Activated T-helper 2 cell treated with anti-CD3 and anti-CD28 coated beads, Interferon-gamma antibody, Interleukin-2, Interleukin-4, amounts not matched to agents 10 μg/mL and 5 μg/mL and 100 μg/mL, durations not matched to agents 14 hours and 24 hours and 36 hours (primary cell): ENCODE measurements at regions not wholly inside any gene's neighbourhood (a gene's known extent, or its start where the extent isn't known, plus 50 kb on each side); places are given as distances from the start of the nearest gene placed in this dataset.
"Not testable (repeated sequence)": the region's sequence is repeated elsewhere in the genome, so short reads cannot be mapped to it uniquely, and the experiment has no call there.

Experiments
- DNase-seq: peaks from one replicate; pipeline ENCODE4 v3.0.0; 2021; ENCODE audit warnings: low spot score
- H3K27ac Mint-ChIP-seq: one replicate; pipeline ENCODE4 v1.8.0; 2021; ENCODE audit warnings: mixed read lengths
- H3K27me3 Mint-ChIP-seq: one replicate; pipeline ENCODE4 v1.8.0; 2021; ENCODE audit warnings: low read depth, mixed read lengths
- H3K36me3 Mint-ChIP-seq: one replicate; pipeline ENCODE4 v1.8.0; 2021; ENCODE audit warnings: low read depth, mixed read lengths
- H3K4me1 Mint-ChIP-seq: one replicate; pipeline ENCODE4 v1.8.0; 2021; ENCODE audit warnings: low read depth, mixed read lengths
- H3K4me3 Mint-ChIP-seq: one replicate; pipeline ENCODE4 v1.8.0; 2021; ENCODE audit warnings: low read depth, mild to moderate bottlenecking, moderate library complexity, mixed read lengths
- H3K9me3 Mint-ChIP-seq: one replicate; pipeline ENCODE4 v1.8.0; 2021; ENCODE audit warnings: mixed read lengths
- intact Hi-C: fragments of 100-400 bp; cut with micrococcal nuclease; formaldehyde crosslinking; loops from one replicate; pipeline ENCODE4 v1.15.1; 2023

- no peaks in the 10 kb centered on the region for H3K36me3 Mint-ChIP-seq
- intact Hi-C loops, result no loop called here
- no peaks in the 10 kb centered on the region for H3K4me1 Mint-ChIP-seq
- H3K9me3 Mint-ChIP-seq, result no peaks in the 10 kb centered on the region
- no peaks in the 10 kb centered on the region for H3K27me3 Mint-ChIP-seq
- no peak overlapping the region for H3K27ac Mint-ChIP-seq
- H3K4me3 Mint-ChIP-seq, result no peak overlapping the region
- no peak for DNase-seq
Measured at GRCh38 chr3:147297761-147298350, 108.5 kb downstream of the ZIC4 start.

GRCh38 chr3:147287370-147287769 is 119.0 kb downstream of the ZIC4 start:
- H3K27me3 Mint-ChIP-seq, H3K4me3 Mint-ChIP-seq, H3K4me1 Mint-ChIP-seq, DNase-seq, H3K27ac Mint-ChIP-seq, intact Hi-C loops, H3K36me3 Mint-ChIP-seq, H3K9me3 Mint-ChIP-seq: not testable (repeated sequence)

- DNase-seq, result no peak
- H3K27ac Mint-ChIP-seq, result no peak overlapping the region
- no peaks in the 10 kb centered on the region for H3K36me3 Mint-ChIP-seq
- H3K4me1 Mint-ChIP-seq, result no peaks in the 10 kb centered on the region
- intact Hi-C loops, result no loop called here
- no peak overlapping the region for H3K4me3 Mint-ChIP-seq
- H3K27me3 Mint-ChIP-seq, result no peaks in the 10 kb centered on the region
- peaks cover 28% of the 10 kb centered on the region for H3K9me3 Mint-ChIP-seq
Measured at GRCh38 chr3:147269907-147270306, 136.4 kb downstream of the ZIC4 start.

GRCh38 chr3:147267434-147267833 is 138.9 kb downstream of the ZIC4 start:
- DNase-seq, result no peak
- no peaks in the 10 kb centered on the region for H3K27me3 Mint-ChIP-seq
- intact Hi-C loops, result no loop called here
- no peaks in the 10 kb centered on the region for H3K36me3 Mint-ChIP-seq
- no peaks in the 10 kb centered on the region for H3K4me1 Mint-ChIP-seq
- no peak overlapping the region for H3K27ac Mint-ChIP-seq
- no peak overlapping the region for H3K4me3 Mint-ChIP-seq
- peaks cover 16% of the 10 kb centered on the region for H3K9me3 Mint-ChIP-seq

GRCh38 chr3:147257944-147258343 is 148.4 kb downstream of the ZIC4 start:
- Mint-ChIP-seq H3K4me3 (no peak overlapping the region), H3K27me3 (no peaks in the 10 kb centered on the region), H3K9me3 (no peaks in the 10 kb centered on the region), H3K27ac (no peak overlapping the region), H3K36me3 (no peaks in the 10 kb centered on the region), H3K4me1 (no peaks in the 10 kb centered on the region)
- no peak for DNase-seq
- intact Hi-C loops, result no loop called here

- H3K27me3 Mint-ChIP-seq, result no peaks in the 10 kb centered on the region
- intact Hi-C loops, result no loop called here
Measured at GRCh38 chr3:147256739-147257138, 149.6 kb downstream of the ZIC4 start.

GRCh38 chr3:147246906-147247305 is 159.4 kb downstream of the ZIC4 start:
- intact Hi-C loops, result no loop called here
- H3K27ac Mint-ChIP-seq, result no peak overlapping the region
- no peaks in the 10 kb centered on the region for H3K4me1 Mint-ChIP-seq
- H3K9me3 Mint-ChIP-seq, result no peaks in the 10 kb centered on the region
- DNase-seq, result no peak
- no peaks in the 10 kb centered on the region for H3K36me3 Mint-ChIP-seq
- no peak overlapping the region for H3K4me3 Mint-ChIP-seq
- H3K27me3 Mint-ChIP-seq, result no peaks in the 10 kb centered on the region

More at GRCh38 chr3:147256739-147257138, 149.6 kb downstream of the ZIC4 start:
- Mint-ChIP-seq H3K36me3 (no peaks in the 10 kb centered on the region), H3K9me3 (no peaks in the 10 kb centered on the region), H3K27ac (no peak overlapping the region), H3K4me1 (no peaks in the 10 kb centered on the region), H3K4me3 (no peak overlapping the region)
- DNase-seq, result no peak

GRCh38 chr3:147245638-147246037 is 160.7 kb downstream of the ZIC4 start:
- H3K4me3 Mint-ChIP-seq, H3K36me3 Mint-ChIP-seq, DNase-seq, H3K27ac Mint-ChIP-seq, intact Hi-C loops, H3K4me1 Mint-ChIP-seq, H3K9me3 Mint-ChIP-seq, H3K27me3 Mint-ChIP-seq: not testable (repeated sequence)

- intact Hi-C loops, H3K27ac Mint-ChIP-seq, H3K4me3 Mint-ChIP-seq, H3K4me1 Mint-ChIP-seq, H3K27me3 Mint-ChIP-seq, H3K9me3 Mint-ChIP-seq, DNase-seq, H3K36me3 Mint-ChIP-seq: not testable (repeated sequence)
Measured at GRCh38 chr3:147245022-147245421, 161.3 kb downstream of the ZIC4 start.

- Mint-ChIP-seq H3K27ac (no peak overlapping the region), H3K4me3 (no peak overlapping the region), H3K9me3 (no peaks in the 10 kb centered on the region), H3K36me3 (no peaks in the 10 kb centered on the region), H3K4me1 (no peaks in the 10 kb centered on the region), H3K27me3 (no peaks in the 10 kb centered on the region)
- no peak for DNase-seq
- intact Hi-C loops, result no loop called here
Measured at GRCh38 chr3:147244397-147244796, 161.9 kb downstream of the ZIC4 start.

GRCh38 chr3:147240581-147240980 is 165.8 kb downstream of the ZIC4 start:
- intact Hi-C loops, result no loop called here
- Mint-ChIP-seq H3K9me3 (no peaks in the 10 kb centered on the region), H3K4me1 (no peaks in the 10 kb centered on the region), H3K4me3 (no peak overlapping the region), H3K36me3 (no peaks in the 10 kb centered on the region), H3K27ac (no peak overlapping the region), H3K27me3 (no peaks in the 10 kb centered on the region)
- no peak for DNase-seq

GRCh38 chr3:147237991-147238390 is 168.4 kb downstream of the ZIC4 start:
- no peaks in the 10 kb centered on the region for H3K27me3 Mint-ChIP-seq
- DNase-seq, result no peak
- no peak overlapping the region for H3K27ac Mint-ChIP-seq
- no peaks in the 10 kb centered on the region for H3K4me1 Mint-ChIP-seq
- H3K36me3 Mint-ChIP-seq, result no peaks in the 10 kb centered on the region
- no peak overlapping the region for H3K4me3 Mint-ChIP-seq
- intact Hi-C loops, result no loop called here
- H3K9me3 Mint-ChIP-seq, result no peaks in the 10 kb centered on the region

- H3K4me3 Mint-ChIP-seq, H3K27me3 Mint-ChIP-seq, H3K4me1 Mint-ChIP-seq, intact Hi-C loops, H3K27ac Mint-ChIP-seq, DNase-seq, H3K36me3 Mint-ChIP-seq: not testable (repeated sequence)
- H3K9me3 Mint-ChIP-seq, result peaks cover 15% of the 10 kb centered on the region
Measured at GRCh38 chr3:147231980-147232379, 174.4 kb downstream of the ZIC4 start.

- Mint-ChIP-seq H3K4me3 (no peak overlapping the region), H3K27ac (no peak overlapping the region), H3K4me1 (no peaks in the 10 kb centered on the region), H3K27me3 (no peaks in the 10 kb centered on the region), H3K36me3 (no peaks in the 10 kb centered on the region), H3K9me3 (peaks cover 15% of the 10 kb centered on the region)
- intact Hi-C loops, result no loop called here
- no peak for DNase-seq
Measured at GRCh38 chr3:147231111-147231510, 175.2 kb downstream of the ZIC4 start.
